Endothelial cell of umbilical vein (primary cell): ENCODE measurements at regions not wholly inside any gene's neighbourhood (a gene's known extent, or its start where the extent isn't known, plus 50 kb on each side); places are given as distances from the start of the nearest gene placed in this dataset.

Experiments
- BruUV-seq: library from RNA; stranded (reverse); fragments of 400-500 nt; replicated peaks from 2 replicates; lab custom pipeline; 2021; lab: Mats Ljungman, UMichigan
- CTCF ChIA-PET: fragments of 300-600, 350-600 bp; sonication (Branson Sonifier 250); formaldehyde crosslinking; loops from one replicate; lab custom pipeline; 2021; ENCODE audit warnings: antibody characterized with exemption, inconsistent platforms; lab: Charles Lee
- POLR2A ChIA-PET: fragments of 300-600, 350-600 bp; sonication (Branson Sonifier 250); formaldehyde crosslinking; loops from one replicate; lab custom pipeline; 2021; ENCODE audit warnings: antibody characterized with exemption, inconsistent platforms; lab: Charles Lee
- DNase-seq: peaks from one replicate; pipeline ENCODE4 v3.0.0-alpha.2; 2011; ENCODE audit warnings: low read depth, low spot score
- FAIRE-seq: peaks from 2 replicates; lab custom pipeline; 2011; peaks lifted over from hg19 to GRCh38; lab: Jason Lieb, UNC
- H2AFZ ChIP-seq: 2 replicates; pipeline ENCODE4 v1.6.0; 2012; ENCODE audit warnings: low read depth, low read length, control low read depth, inconsistent platforms
- H3K27ac ChIP-seq: 2 replicates; pipeline ENCODE4 v1.5.1; 2011; ENCODE audit warnings: low read depth, mild to moderate bottlenecking, control low read depth, low read length, moderate library complexity; ENCODE audit not compliant: insufficient read depth
- H3K27me3 ChIP-seq, 2 experiments: 2 replicates each; pipeline versions ENCODE4 v1.6.0 to v1.6.1; 2011; ENCODE audit warnings: low read length in 2 of 2, mixed read lengths in 1 of 2; ENCODE audit not compliant: control insufficient read depth in 2 of 2, insufficient read depth in 2 of 2
- H3K36me3 ChIP-seq, 2 experiments: 2 replicates in 1 of 2; 3 replicates in 1 of 2; pipeline ENCODE4 v1.5.1; 2011; ENCODE audit warnings: low read length in 2 of 2, mild to moderate bottlenecking in 1 of 2, moderate library complexity in 1 of 2; ENCODE audit not compliant: control insufficient read depth in 2 of 2, insufficient read depth in 2 of 2; ENCODE audit errors: extremely low read depth in 1 of 2
- H3K4me1 ChIP-seq: 3 replicates; pipeline ENCODE4 v1.5.1; 2011; ENCODE audit warnings: mild to moderate bottlenecking, low read length; ENCODE audit not compliant: control insufficient read depth, insufficient read depth; ENCODE audit errors: extremely low read depth
- H3K4me2 ChIP-seq: 2 replicates; pipeline ENCODE4 v1.6.1; 2011; ENCODE audit warnings: low read length, control low read depth, mixed read lengths; ENCODE audit not compliant: insufficient read depth
- H3K4me3 ChIP-seq, 3 experiments: fragments of 200-600 bp in 1 of 3; sonication (generic), shearing (Covaris generic) in 1 of 3; replicated peaks in 1 of 3; 2 replicates each; pipeline ENCODE4 v1.5.1; 2011 to 2016; ENCODE audit warnings: control low read depth in 3 of 3, low read length in 3 of 3, mild to moderate bottlenecking in 2 of 3, inconsistent platforms in 1 of 3, low read depth in 1 of 3, moderate library complexity in 1 of 3; ENCODE audit not compliant: insufficient read depth in 1 of 3
- H3K79me2 ChIP-seq: 2 replicates; pipeline ENCODE4 v1.6.0; 2012; ENCODE audit warnings: low read length, inconsistent platforms; ENCODE audit not compliant: control insufficient read depth, insufficient read depth
- H3K9ac ChIP-seq: replicated peaks from 2 replicates; pipeline ENCODE3; 2011; ENCODE audit warnings: low read length, control low read depth; ENCODE audit not compliant: insufficient read depth; ENCODE audit errors: extremely low read depth
- H3K9me1 ChIP-seq: replicated peaks from 3 replicates; pipeline ENCODE4 v1.6.0; 2011; ENCODE audit warnings: mild to moderate bottlenecking, low read length; ENCODE audit not compliant: control insufficient read depth, insufficient read depth; ENCODE audit errors: extremely low read depth
- H3K9me3 ChIP-seq: replicated peaks from 2 replicates; pipeline ENCODE4 v1.5.1; 2012; ENCODE audit warnings: low read length, inconsistent platforms; ENCODE audit not compliant: control insufficient read depth, insufficient read depth
- H4K20me1 ChIP-seq: replicated peaks from 2 replicates; pipeline ENCODE3; 2011; ENCODE audit warnings: mild to moderate bottlenecking, low read length; ENCODE audit not compliant: control insufficient read depth, insufficient read depth; ENCODE audit errors: extremely low read depth
- CTCF ChIP-seq, 2 donors: IDR thresholded peaks; 1 replicate in 1 of 2; 2 replicates in 1 of 2; pipeline ENCODE4 v1.5.1; 2011; ENCODE audit warnings: low read length in 2 of 2, mild to moderate bottlenecking in 2 of 2, moderate library complexity in 2 of 2, control low read depth in 1 of 2, inconsistent platforms in 1 of 2, low read depth in 1 of 2; ENCODE audit not compliant: insufficient read depth in 1 of 2; ENCODE audit errors: extremely low read depth in 1 of 2
- EZH2 ChIP-seq: IDR thresholded peaks from 2 replicates; pipeline ENCODE4 v1.6.1; 2012; ENCODE audit warnings: borderline replicate concordance, low read depth, mild to moderate bottlenecking, moderate library complexity, low read length, inconsistent platforms; ENCODE audit not compliant: severe bottlenecking
- FOS ChIP-seq: IDR thresholded peaks from 2 replicates; pipeline ENCODE4 v1.6.1; 2011; ENCODE audit warnings: mild to moderate bottlenecking, low read length, moderate library complexity, borderline replicate concordance; ENCODE audit not compliant: insufficient read depth
- GATA2 ChIP-seq: IDR thresholded peaks from 2 replicates; pipeline ENCODE4 v1.7.0; 2011; ENCODE audit warnings: low read depth, mild to moderate bottlenecking, moderate library complexity, mixed read lengths, low read length; ENCODE audit not compliant: insufficient read length, insufficient read depth
- JUN ChIP-seq: IDR thresholded peaks from 2 replicates; pipeline ENCODE4 v1.6.1; 2011; ENCODE audit warnings: borderline replicate concordance, low read depth; ENCODE audit not compliant: insufficient read length, insufficient read depth
- MAX ChIP-seq: IDR thresholded peaks from 2 replicates; pipeline ENCODE4 v1.6.1; 2011; ENCODE audit not compliant: insufficient read depth, insufficient read length
- MYC ChIP-seq: IDR thresholded peaks from one replicate; pipeline ENCODE4 v1.6.1; 2011; ENCODE audit warnings: mild to moderate bottlenecking, low read depth, low read length
- POLR2A ChIP-seq: IDR thresholded peaks from 2 replicates; pipeline ENCODE4 v1.6.1; 2012; ENCODE audit warnings: low read depth, mild to moderate bottlenecking, control low read depth, low read length
- POLR2AphosphoS5 ChIP-seq: IDR thresholded peaks from 2 replicates; pipeline ENCODE4 v1.6.1; 2012; ENCODE audit warnings: low read depth, mild to moderate bottlenecking, control low read depth, low read length, moderate library complexity; ENCODE audit not compliant: insufficient read depth
- dilution Hi-C: fragments of 300-500 bp; cut with MboI; formaldehyde crosslinking; loops from one replicate; pipeline ENCODE4 v1.15.0; 2019; ENCODE audit warnings: low sequenced_read_pairs; ENCODE audit not compliant: extremely low pct_ligation_motif_present
- intact Hi-C: fragments of 100-400 bp; cut with micrococcal nuclease; formaldehyde crosslinking; loops from one replicate; pipeline ENCODE4 v1.10.0; 2022

GRCh38 chr20:56117350-56117749, 112.0 kb upstream of the CBLN4 start:
- TF ChIP-seq POLR2AphosphoS5 (no peak), MYC (no peak), CTCF (IDR thresholded peaks at IDR 0.05; ENCODE audit: extremely low read depth in 1 of 2, insufficient read depth in 1 of 2, low read depth in 1 of 2, low read length in 2 of 2) (no peak), FOS (no peak), MAX (no peak), POLR2A (no peak), EZH2 (no peak), GATA2 (no peak), JUN (no peak)
- intact Hi-C loops, result no loop called here
- no peak overlapping the region for H2AFZ ChIP-seq
- CTCF ChIA-PET, result no interaction called here
- H3K9ac ChIP-seq, result no peak overlapping the region
- FAIRE-seq, result no peak
- no peak overlapping the region for H3K4me3 ChIP-seq
- no peaks in the 10 kb centered on the region for H3K79me2 ChIP-seq
- no peak for DNase-seq
- no peak overlapping the region for H3K4me2 ChIP-seq
- no peaks in the 10 kb centered on the region for H3K27me3 ChIP-seq
- no peaks in the 10 kb centered on the region for H3K4me1 ChIP-seq
- H3K36me3 ChIP-seq, result no peaks in the 10 kb centered on the region
- H3K9me1 ChIP-seq, result no peaks in the 10 kb centered on the region
- no TSS peak for BruUV-seq
- no peaks in the 10 kb centered on the region for H3K9me3 ChIP-seq
- no peak overlapping the region for H3K27ac ChIP-seq
- POLR2A ChIA-PET, result no interaction called here
- H4K20me1 ChIP-seq, result no peaks in the 10 kb centered on the region
- dilution Hi-C loops, result no loop called here
